Cerebellar cortex (tissue), 1 donor: ENCODE measurements at regions not wholly inside any gene's neighbourhood (a gene's known extent, or its start where the extent isn't known, plus 50 kb on each side); places are given as distances from the start of the nearest gene placed in this dataset.
A peak's percentile ranks its signal among the peaks of the same experiment; 100 is the strongest.

Experiments
- DNase-seq: peaks from one replicate; pipeline ENCODE4 v3.0.0-alpha.2; 2015; ENCODE audit warnings: low spot score

- DNase-seq: no peak
These were observed 239.2 kb downstream of the CMPK2 start for GRCh38 chr2:6626401-6627012.

DNA sequence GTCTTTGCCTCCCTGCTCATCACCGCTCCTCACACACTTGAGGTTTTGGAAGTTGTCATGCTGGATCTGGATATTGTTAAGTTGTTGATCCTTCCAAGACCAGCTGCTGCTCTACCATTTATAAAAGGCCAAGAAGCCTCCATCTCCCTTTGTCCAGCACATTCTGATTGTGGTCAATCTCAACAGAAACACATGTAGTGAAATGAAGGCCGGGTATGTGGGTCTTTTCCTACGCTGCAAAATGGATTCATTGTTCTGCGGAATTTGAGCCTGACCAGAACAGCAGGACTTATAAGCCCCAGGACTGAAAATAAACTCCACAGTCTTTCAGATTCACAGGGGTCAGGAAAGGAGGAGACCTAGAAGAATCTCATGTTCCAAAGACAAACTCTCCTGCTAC lies 238.4 kb downstream of the CMPK2 start:
- DNase-seq: no peak

GRCh38 chr2:6630209-6630608 lies 235.5 kb downstream of the CMPK2 start:
- no peak for DNase-seq

- no peak for DNase-seq
These were observed 230.4 kb downstream of the CMPK2 start for GRCh38 chr2:6635296-6635695.

- DNase-seq: no peak
These were observed 228.4 kb downstream of the CMPK2 start for GRCh38 chr2:6637330-6637729.

GRCh38 chr2:6639929-6640620 lies 225.6 kb downstream of the CMPK2 start:
- DNase-seq: no peak

DNA sequence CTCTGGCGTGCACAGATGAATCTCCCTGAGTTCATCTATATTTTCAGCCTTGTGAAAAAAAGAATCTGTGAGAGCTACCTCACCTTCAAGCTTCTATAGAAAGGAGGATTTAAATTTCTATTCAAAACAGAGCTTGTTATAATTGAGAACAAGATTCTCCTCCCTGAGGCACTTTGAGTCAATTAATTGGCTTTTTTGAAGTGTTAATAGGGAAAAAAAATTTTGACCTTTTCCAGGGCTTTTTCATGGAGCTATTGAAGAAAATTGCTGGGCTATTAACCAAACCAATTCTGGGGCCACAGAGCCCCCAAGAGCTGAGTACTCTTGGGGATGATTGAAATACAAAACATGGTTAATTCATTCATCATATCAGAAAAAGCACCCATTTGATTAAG lies 225.1 kb downstream of the CMPK2 start:
- no peak for DNase-seq

- no peak for DNase-seq
These were observed 223.8 kb downstream of the CMPK2 start for GRCh38 chr2:6641956-6642355.

GRCh38 chr2:6644261-6644660 lies 221.4 kb downstream of the CMPK2 start:
- no peak for DNase-seq

DNA sequence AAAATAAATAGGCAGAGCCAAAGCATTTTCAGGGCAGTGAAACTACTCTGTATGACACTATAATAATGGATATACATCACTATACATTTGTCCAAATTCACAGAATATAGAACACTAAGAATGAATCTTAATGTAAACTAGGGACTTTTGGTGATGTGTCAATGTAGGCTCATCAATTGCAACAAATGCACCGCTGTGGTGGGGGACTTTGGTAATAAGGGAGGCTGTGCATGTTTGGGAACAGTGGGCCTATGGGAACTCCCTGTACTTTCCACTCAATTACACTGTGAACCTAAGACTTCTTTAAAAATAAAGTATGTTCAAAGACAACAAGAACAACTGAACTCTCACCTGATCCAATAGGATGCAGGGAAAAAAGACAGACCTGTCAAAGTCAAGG lies 220.7 kb downstream of the CMPK2 start:
- no peak for DNase-seq

DNA sequence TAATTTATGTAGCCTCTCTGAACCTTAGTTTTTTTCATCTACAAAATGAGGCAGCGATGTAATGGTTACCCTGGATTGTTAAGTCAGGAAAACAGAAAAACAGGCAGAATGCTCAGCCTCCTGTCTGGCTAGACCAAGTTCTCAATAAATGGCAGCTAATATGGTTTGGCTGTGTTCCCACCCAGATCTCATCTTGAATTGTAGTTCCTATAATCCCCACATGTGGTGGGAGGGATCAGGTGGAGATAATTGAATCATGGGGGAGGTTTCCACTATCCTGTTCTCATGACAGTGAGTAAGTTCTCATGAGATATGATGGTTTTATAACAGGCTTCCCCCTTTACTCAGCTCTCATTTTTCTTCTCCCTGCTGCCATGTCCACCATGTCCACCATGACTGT lies 220.0 kb downstream of the CMPK2 start:
- no peak for DNase-seq

- DNase-seq: no peak
These were observed 218.7 kb downstream of the CMPK2 start for GRCh38 chr2:6647046-6647445.

DNA sequence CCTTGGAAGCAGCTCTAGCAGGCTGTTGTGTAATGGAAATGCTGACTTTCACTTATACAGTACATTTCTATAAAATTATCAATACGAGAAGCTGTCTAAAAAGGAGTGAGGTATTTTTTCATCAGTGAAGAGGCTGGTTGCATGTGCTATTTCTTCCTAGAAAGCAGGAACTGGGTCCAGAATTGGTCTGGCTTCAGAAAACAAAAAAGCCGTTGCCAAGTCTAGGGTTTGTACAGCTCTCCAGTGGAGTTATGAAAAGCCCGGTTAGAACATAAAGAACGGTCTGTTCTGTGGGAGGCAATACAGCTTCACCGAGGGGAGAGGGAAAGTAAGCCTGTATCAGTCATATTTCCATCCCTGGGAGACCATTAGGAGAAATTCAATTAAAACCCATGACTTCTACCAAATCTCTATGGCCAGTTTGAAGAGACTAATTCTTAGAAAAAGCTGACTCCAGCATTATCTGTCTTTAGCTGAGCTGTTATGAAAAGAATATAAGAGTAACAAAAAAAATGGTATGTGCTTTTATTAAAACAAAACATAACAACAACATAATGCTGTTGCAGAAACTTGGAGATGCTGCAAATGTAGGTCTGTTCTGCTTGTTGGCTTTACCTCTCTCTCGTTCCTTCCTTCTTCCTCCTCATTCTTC lies 217.0 kb downstream of the CMPK2 start:
- peak; percentile 11 for DNase-seq

DNA sequence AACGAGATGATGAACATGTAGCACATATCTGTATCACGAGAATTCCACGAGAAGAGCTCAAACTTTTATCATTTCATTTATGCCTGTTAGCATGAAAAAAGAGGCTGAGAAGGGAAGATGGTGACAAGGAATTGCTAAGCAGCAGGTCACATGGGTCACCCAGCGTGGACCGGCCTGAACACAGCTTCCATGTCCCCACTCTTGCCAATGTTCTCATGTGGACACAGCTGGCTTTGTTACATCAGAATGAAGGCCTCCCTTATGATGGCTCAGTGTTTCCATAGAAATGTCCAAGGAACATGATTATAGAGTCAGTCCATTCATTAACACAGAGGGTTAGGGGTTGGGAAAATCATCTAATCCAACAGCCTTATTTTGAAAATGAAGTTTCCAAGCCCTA lies 215.4 kb downstream of the CMPK2 start:
- no peak for DNase-seq

- DNase-seq: no peak
These were observed 213.5 kb downstream of the CMPK2 start for GRCh38 chr2:6652251-6652650.

DNA sequence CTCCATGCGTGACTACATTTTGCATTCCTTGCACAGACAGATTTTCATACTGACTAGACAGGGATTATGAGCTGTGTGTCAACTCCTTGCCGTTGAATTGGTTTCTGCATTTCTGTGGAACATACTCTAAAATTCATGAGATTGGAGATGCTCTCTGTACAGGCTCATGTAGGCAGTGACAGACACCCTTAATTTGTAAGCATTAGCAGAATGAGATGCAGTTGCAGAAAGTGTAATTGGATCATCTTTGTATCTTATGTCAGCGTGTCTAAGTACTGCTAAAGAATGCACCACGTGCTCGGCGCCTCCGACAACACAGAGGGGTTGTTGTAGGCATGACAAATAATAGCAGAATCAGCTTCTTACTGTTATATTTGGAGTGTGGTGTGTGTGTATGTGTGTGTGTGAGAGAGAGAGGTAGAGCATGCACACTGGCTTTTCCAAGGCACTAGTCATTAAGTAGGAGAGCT lies 212.4 kb downstream of the CMPK2 start:
- no peak for DNase-seq

DNA sequence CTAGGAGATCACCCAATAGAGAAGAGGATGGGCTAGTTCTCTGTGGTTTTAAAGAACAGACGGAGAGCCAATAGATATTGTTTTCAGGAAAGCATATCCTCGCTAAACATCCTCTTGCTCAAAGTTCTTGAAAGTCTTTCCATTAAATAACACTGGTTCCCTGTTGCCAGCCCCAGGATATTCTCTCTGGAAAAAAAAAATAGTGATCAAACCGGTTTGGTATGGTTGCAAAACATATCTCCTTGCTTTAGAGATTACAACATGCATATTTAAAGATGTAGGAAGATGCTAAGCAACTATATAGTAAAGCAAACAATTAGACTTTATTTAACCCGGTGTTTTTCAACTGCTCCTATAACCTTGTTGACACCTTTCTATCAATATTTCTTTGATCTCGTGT lies 211.4 kb downstream of the CMPK2 start:
- DNase-seq: no peak

DNA sequence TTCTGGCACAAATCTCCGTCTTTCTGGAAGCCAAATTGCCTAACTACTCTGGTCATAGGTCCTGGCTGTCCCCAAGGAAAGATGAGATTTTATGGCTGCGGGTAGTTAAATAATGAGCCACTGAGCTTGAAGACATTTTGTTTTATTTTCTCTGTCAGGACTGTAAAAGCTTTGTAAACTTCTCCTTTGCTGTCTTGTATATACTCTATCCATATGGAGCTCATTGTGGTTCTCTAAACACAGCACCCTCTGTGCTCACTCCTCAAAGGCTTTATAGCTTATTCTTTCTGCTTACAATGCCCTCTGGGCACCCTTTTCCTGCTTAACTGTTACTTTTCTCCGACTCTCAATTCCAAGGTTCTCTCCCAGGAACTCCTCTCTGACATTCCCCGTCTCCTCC lies 209.1 kb downstream of the CMPK2 start:
- DNase-seq: no peak

GRCh38 chr2:6657136-6657535 lies 208.6 kb downstream of the CMPK2 start:
- DNase-seq: no peak

- no peak for DNase-seq
These were observed 207.9 kb downstream of the CMPK2 start for GRCh38 chr2:6657855-6658254.

DNA sequence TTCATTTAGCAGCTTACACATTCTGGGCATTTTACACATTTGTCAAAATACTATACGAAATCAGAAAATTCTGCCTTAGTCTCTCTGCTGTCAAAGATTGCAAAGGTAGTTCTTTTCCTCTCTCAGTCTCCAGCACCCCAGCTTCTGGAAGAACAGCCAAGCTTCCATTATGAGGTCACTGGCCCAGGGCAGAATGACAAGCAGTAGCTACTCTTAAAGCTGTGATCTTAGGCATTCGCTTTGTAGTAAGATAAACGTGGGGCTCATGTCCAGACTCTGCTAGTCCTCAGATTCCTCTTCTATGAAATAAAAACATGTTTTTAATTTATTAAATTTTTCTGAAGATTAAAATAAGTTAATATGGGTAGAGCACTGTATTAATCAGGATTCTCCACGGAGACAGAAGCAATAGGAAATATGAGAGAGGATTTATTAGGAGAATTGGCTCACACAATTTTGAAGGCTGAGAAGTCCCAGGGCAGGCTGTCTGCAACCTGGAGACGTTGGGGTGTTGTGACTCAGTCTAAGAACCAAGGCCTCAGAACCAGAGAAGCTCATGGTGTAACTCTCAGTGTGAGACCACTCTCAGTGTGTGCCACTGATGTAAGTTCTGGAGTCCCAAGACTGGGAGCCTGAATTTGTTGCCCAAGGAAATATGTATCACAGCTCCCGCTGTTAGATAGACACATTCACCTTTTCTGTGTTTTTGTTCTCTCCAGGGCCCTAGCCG lies 201.2 kb downstream of the CMPK2 start:
- DNase-seq: no peak

- no peak for DNase-seq
These were observed 200.3 kb downstream of the CMPK2 start for GRCh38 chr2:6665093-6666045.
